GM12878 (cell line): ENCODE measurements at regions not wholly inside any gene's neighbourhood (a gene's known extent, or its start where the extent isn't known, plus 50 kb on each side); places are given as distances from the start of the nearest gene placed in this dataset.

Experiments used
- ATAC-seq: fragments of 200-7000 bp; cut with Tn5 transposase; 3 replicates; pipeline ENCODE4 v1.9.1; 2020; ENCODE audit warnings: mild to moderate bottlenecking, moderate library complexity
- BruUV-seq: library from RNA; stranded (reverse); fragments of 400-500 nt; replicated peaks from 2 replicates; lab custom pipeline; 2021; lab: Mats Ljungman, UMichigan
- CTCF ChIA-PET: fragments of 300-600 bp; sonication (Branson Sonifier 250); formaldehyde crosslinking; extraction: SDS; loops from one replicate; lab custom pipeline; 2021; ENCODE audit warnings: inconsistent platforms; lab: Yijun Ruan, JAX
- POLR2A ChIA-PET: fragments of 350-600 bp; formaldehyde crosslinking; extraction: SDS; loops from one replicate; lab custom pipeline; 2021; ENCODE audit warnings: inconsistent platforms; lab: Charles Lee
- RAD21 ChIA-PET: fragments of 300-600 bp; sonication (Branson Sonifier 250); formaldehyde crosslinking; loops from one replicate; lab custom pipeline; 2023; ENCODE audit warnings: antibody characterized with exemption; ENCODE audit not compliant: unreplicated experiment; lab: Charles Lee
- SMC1A ChIA-PET: fragments of 300-600 bp; sonication (Branson Sonifier 250); formaldehyde crosslinking; loops from one replicate; lab custom pipeline; 2023; ENCODE audit not compliant: unreplicated experiment, uncharacterized antibody; lab: Charles Lee
- DNase-seq: peaks from one replicate; pipeline ENCODE4 v3.0.0-alpha.2; 2011; ENCODE audit warnings: low read depth, low spot score
- FAIRE-seq: peaks from 3 replicates; lab custom pipeline; 2011; peaks lifted over from hg19 to GRCh38; lab: Jason Lieb, UNC
- H2AFZ ChIP-seq: 2 replicates; pipeline ENCODE4 v1.6.0; 2011; ENCODE audit warnings: low read depth, low read length, control low read depth; ENCODE audit not compliant: control insufficient read depth
- H3K27ac ChIP-seq: 2 replicates; pipeline ENCODE4 v1.5.1; 2011; ENCODE audit warnings: control low read depth; ENCODE audit not compliant: control insufficient read depth, insufficient read depth
- H3K27me3 ChIP-seq, 2 experiments: replicated peaks in 1 of 2; 2 replicates each; pipeline versions ENCODE4 v1.6.0 to v1.6.1; 2011; ENCODE audit warnings: low read length in 1 of 2; ENCODE audit not compliant: control insufficient read depth in 2 of 2, insufficient read depth in 2 of 2
- H3K36me3 ChIP-seq, 2 experiments: 2 replicates each; pipeline ENCODE4 v1.5.1; 2011; ENCODE audit warnings: low read length in 1 of 2; ENCODE audit not compliant: control insufficient read depth in 2 of 2, insufficient read depth in 2 of 2
- H3K4me1 ChIP-seq: 2 replicates; pipeline ENCODE4 v1.6.1; 2011; ENCODE audit warnings: mild to moderate bottlenecking, low read length, moderate library complexity, mixed read lengths; ENCODE audit not compliant: control insufficient read depth, insufficient read depth
- H3K4me2 ChIP-seq: 2 replicates; pipeline ENCODE4 v1.6.0; 2011; ENCODE audit warnings: control low read depth; ENCODE audit not compliant: control insufficient read depth, insufficient read depth
- H3K4me3 ChIP-seq: fragments of 200-600 bp; sonication (generic); 2 replicates; pipeline ENCODE4 v1.5.1; 2016
- H3K79me2 ChIP-seq: 2 replicates; pipeline ENCODE4 v1.6.0; 2011; ENCODE audit warnings: low read length; ENCODE audit not compliant: control insufficient read depth, insufficient read depth
- H3K9ac ChIP-seq: 2 replicates; pipeline ENCODE4 v1.8.0; 2011; ENCODE audit warnings: low read length, control low read depth, mixed read lengths; ENCODE audit not compliant: control insufficient read depth, insufficient read depth
- H3K9me3 ChIP-seq: replicated peaks from 3 replicates; pipeline ENCODE4 v1.5.1; 2011; ENCODE audit warnings: mild to moderate bottlenecking, low read length; ENCODE audit not compliant: control insufficient read depth, insufficient read depth
- H4K20me1 ChIP-seq: 2 replicates; pipeline ENCODE4 v1.6.0; 2011; ENCODE audit not compliant: control insufficient read depth, insufficient read depth
- MEF2B ChIP-seq: fragments of 450-650 bp; IDR thresholded peaks from 2 replicates; pipeline ENCODE4 v1.6.1; 2018; ENCODE audit warnings: mild to moderate bottlenecking, moderate library complexity; ENCODE audit not compliant: partially characterized antibody, poor library complexity, severe bottlenecking
- NBN ChIP-seq: fragments of 450-650 bp; IDR thresholded peaks from 2 replicates; pipeline ENCODE4 v1.6.1; 2016
- NFIC ChIP-seq: IDR thresholded peaks from 2 replicates; pipeline ENCODE4 v1.6.1; 2012; ENCODE audit warnings: low read depth, mild to moderate bottlenecking, inconsistent platforms, low read length, moderate library complexity
- POU2F2 ChIP-seq: IDR thresholded peaks from 3 replicates; pipeline ENCODE4 v1.6.1; 2011; ENCODE audit warnings: low read depth, mild to moderate bottlenecking, low read length, borderline replicate concordance
- SUZ12 ChIP-seq: fragments of 200-600 bp; sonication (generic); IDR thresholded peaks from one replicate; pipeline ENCODE4 v1.6.1; 2018; ENCODE audit warnings: antibody characterized with exemption, mild to moderate bottlenecking; ENCODE audit not compliant: unreplicated experiment
- WGBS: methylation state at CpG from one replicate; pipeline ENCODE4 v1.1.6; 2016; ENCODE audit warnings: low lambda C conversion rate; ENCODE audit not compliant: insufficient replicate concordance, insufficient coverage; ENCODE audit errors: missing lambda C conversion rate; 5-methylcytosine and 5-hydroxymethylcytosine counted together
- in situ Hi-C: fragments of 300-500 bp; cut with MboI; formaldehyde crosslinking; loops from 9 replicates; pipeline ENCODE4 v1.14.3; 2018; ENCODE audit warnings: mixed read lengths
- intact Hi-C: fragments of 100-400 bp; cut with micrococcal nuclease; formaldehyde crosslinking; loops from one replicate; pipeline ENCODE4 v1.14.2; 2022; ENCODE audit not compliant: unreplicated experiment
- TF ChIP-seq, protein P1 (sequence below): fragments of 450-650 bp; IDR thresholded peaks from 2 replicates; pipeline ENCODE4 v1.6.1; 2018; ENCODE audit warnings: borderline replicate concordance, mild to moderate bottlenecking; ENCODE audit not compliant: partially characterized antibody

DNA sequence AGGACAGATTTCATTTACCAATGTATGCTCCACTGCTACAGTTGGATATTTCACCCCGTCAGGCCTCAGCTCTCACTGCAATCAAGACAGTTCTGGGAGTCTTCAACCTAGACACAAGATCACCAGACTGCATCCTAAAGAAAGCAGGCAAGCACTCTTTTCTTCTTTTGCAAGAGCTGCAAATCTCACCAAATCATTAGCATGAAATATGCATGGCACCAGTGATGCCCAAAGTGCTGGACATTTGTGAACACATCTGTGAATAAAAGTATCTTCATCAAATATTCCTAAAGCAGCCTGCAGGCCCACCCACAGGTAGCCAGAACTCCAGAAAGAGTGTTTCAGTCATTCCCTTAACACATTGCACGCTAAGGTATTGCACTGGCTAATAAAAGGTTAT, 87.5 kb downstream of the RBM43 start:
- DNase-seq (no peak), FAIRE-seq (no peak), ATAC-seq (no peak)
- 35% methylated on average over 2 of the region's 2 CpGs for WGBS
- ChIA-PET POLR2A (no interaction called here), SMC1A (no interaction called here), RAD21 (no interaction called here), CTCF (interaction anchor here (0.6 to 4.1 kb wide), 3 partner anchors 10 to 1779 kb away, joined by 3 to 14 read pairs (median 4); no protein-coding TSS in a partner anchor)
- Histone ChIP-seq H3K4me2 (no peak overlapping the region), H3K27me3 (no peaks in the 10 kb centered on the region; a peak in 1 of 4 replicates), H2AFZ (no peak overlapping the region), H3K4me1 (no peaks in the 10 kb centered on the region), H3K4me3 (no peak overlapping the region), H3K36me3 (no peaks in the 10 kb centered on the region), H3K9ac (no peak overlapping the region), H3K27ac (no peak overlapping the region), H4K20me1 (no peaks in the 10 kb centered on the region), H3K9me3 (no peaks in the 10 kb centered on the region), H3K79me2 (no peaks in the 10 kb centered on the region)
- BruUV-seq = no TSS peak
- in situ Hi-C loops (no loop called here), intact Hi-C loops (no loop called here)
- TF ChIP-seq, protein P1, sequence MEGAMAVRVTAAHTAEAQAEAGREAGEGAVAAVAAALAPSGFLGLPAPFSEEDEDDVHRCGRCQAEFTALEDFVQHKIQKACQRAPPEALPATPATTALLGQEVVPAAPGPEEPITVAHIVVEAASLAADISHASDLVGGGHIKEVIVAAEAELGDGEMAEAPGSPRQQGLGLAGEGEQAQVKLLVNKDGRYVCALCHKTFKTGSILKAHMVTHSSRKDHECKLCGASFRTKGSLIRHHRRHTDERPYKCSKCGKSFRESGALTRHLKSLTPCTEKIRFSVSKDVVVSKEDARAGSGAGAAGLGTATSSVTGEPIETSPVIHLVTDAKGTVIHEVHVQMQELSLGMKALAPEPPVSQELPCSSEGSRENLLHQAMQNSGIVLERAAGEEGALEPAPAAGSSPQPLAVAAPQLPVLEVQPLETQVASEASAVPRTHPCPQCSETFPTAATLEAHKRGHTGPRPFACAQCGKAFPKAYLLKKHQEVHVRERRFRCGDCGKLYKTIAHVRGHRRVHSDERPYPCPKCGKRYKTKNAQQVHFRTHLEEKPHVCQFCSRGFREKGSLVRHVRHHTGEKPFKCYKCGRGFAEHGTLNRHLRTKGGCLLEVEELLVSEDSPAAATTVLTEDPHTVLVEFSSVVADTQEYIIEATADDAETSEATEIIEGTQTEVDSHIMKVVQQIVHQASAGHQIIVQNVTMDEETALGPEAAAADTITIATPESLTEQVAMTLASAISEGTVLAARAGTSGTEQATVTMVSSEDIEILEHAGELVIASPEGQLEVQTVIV = no peak
- TF ChIP-seq SUZ12 (no peak), NFIC (no peak), POU2F2 (no peak), NBN (no peak), MEF2B (no peak)
